ENCODE measurements at regions not wholly inside any gene's neighbourhood (a gene's known extent, or its start where the extent isn't known, plus 50 kb on each side); places are given as distances from the start of the nearest gene placed in this dataset.

DNA sequence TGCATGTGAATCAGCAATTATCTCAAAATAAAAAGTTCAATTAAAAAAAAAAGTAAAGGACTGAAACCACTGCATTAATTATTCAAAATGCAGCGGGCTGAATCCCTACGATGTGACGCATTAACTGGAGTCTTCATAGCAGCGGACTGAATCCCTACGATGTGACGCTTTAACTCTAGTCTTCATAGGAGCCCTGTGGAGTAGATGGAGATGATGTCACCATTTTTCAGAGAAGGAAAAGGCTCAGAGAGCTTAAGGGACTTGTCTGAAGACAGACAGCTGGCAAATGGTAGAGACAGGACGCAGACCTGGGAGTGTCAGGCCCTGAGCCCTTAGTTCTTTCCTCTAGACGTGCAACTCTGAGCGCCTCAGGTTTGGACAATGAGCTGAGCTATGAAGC lies 168.0 kb upstream of the MYL2 start:
- Mint-ChIP-seq H3K4me1 (ENCODE audit: unreplicated experiment) (peaks cover 5% of the 10 kb centered on the region), H3K4me3 (no peak overlapping the region), H3K27ac (no peak overlapping the region), H3K9me3 (no peaks in the 10 kb centered on the region), H3K27me3 (peaks cover 24% of the 10 kb centered on the region), H3K36me3 (no peaks in the 10 kb centered on the region)
- no peak for TF ChIP-seq CTCF (conservative IDR thresholded peaks at IDR 0.05)
- DNase-seq (ENCODE audit: extremely low spot score, unreplicated experiment): no peak

GRCh38 chr12:111086947-111087700 lies 166.7 kb upstream of the MYL2 start:
- no peaks in the 10 kb centered on the region for H3K36me3 Mint-ChIP-seq
- no peak for DNase-seq (ENCODE audit: extremely low spot score, unreplicated experiment)
- H3K4me1 Mint-ChIP-seq (ENCODE audit: unreplicated experiment): peaks cover 9% of the 10 kb centered on the region
- H3K27me3 Mint-ChIP-seq: peaks cover 34% of the 10 kb centered on the region
- H3K4me3 Mint-ChIP-seq: no peak overlapping the region
- TF ChIP-seq CTCF (conservative IDR thresholded peaks at IDR 0.05): no peak
- no peak overlapping the region for H3K27ac Mint-ChIP-seq
- no peaks in the 10 kb centered on the region for H3K9me3 Mint-ChIP-seq

GRCh38 chr12:111085096-111085495 lies 164.7 kb upstream of the MYL2 start:
- peaks cover 34% of the 10 kb centered on the region for H3K27me3 Mint-ChIP-seq
- no peaks in the 10 kb centered on the region for H3K36me3 Mint-ChIP-seq
- TF ChIP-seq CTCF (conservative IDR thresholded peaks at IDR 0.05): no peak

DNA sequence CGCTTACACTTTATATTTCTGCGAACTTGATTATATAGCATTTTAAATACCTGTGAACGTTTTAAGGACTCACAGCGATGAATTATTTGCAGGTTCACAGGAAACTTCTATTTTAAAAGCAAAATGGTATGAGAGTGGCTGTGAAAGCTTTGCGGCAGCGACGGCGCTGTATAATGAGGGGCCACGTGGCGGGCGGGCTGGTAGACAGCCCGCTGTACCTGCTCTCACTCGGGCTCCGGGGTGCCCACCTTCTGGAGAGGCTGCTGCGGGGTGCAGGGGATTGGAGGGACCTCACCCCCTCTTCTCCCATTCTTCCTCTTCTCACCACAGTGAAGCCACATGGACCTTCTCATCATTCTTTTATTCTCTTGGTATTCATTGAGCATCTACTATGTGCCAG lies 164.2 kb upstream of the MYL2 start:
- Mint-ChIP-seq H3K4me3 (no peak overlapping the region), H3K36me3 (no peaks in the 10 kb centered on the region), H3K27ac (no peak overlapping the region), H3K4me1 (ENCODE audit: unreplicated experiment) (peaks cover 9% of the 10 kb centered on the region), H3K27me3 (peaks cover 32% of the 10 kb centered on the region), H3K9me3 (no peaks in the 10 kb centered on the region)
- TF ChIP-seq CTCF (conservative IDR thresholded peaks at IDR 0.05): no peak
- no peak for DNase-seq (ENCODE audit: extremely low spot score, unreplicated experiment)

More at GRCh38 chr12:111085096-111085495, 164.7 kb upstream of the MYL2 start:
- DNase-seq (ENCODE audit: extremely low spot score, unreplicated experiment): no peak
- no peak overlapping the region for H3K4me3 Mint-ChIP-seq
- no peak overlapping the region for H3K27ac Mint-ChIP-seq
- H3K9me3 Mint-ChIP-seq: no peaks in the 10 kb centered on the region
- H3K4me1 Mint-ChIP-seq (ENCODE audit: unreplicated experiment): peaks cover 9% of the 10 kb centered on the region

DNA sequence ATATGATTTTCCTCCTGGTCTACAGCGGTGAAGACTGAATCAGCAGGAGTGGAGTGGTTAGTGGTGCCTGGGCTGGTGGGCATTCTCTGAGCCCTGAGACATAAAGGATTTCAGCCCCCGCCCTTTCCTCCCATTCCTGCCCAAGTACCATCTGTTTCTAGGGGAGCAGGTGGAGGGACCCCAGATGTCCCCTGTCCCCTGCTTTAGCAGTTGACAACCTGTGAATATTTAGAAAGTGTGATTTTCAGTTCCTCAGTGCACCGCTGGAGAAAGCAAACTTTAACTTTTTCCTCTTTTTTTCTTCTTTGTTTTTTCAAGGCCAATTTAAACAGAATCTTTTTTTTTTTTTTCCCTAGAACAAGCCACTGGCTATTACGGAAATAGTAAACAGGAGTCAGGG lies 163.8 kb upstream of the MYL2 start:
- DNase-seq (ENCODE audit: extremely low spot score, unreplicated experiment): no peak
- H3K4me1 Mint-ChIP-seq (ENCODE audit: unreplicated experiment): peaks cover 9% of the 10 kb centered on the region
- H3K4me3 Mint-ChIP-seq: no peak overlapping the region
- H3K36me3 Mint-ChIP-seq: no peaks in the 10 kb centered on the region
- no peak for TF ChIP-seq CTCF (conservative IDR thresholded peaks at IDR 0.05)
- H3K27me3 Mint-ChIP-seq: peaks cover 29% of the 10 kb centered on the region
- no peaks in the 10 kb centered on the region for H3K9me3 Mint-ChIP-seq
- H3K27ac Mint-ChIP-seq: no peak overlapping the region

All from type B pancreatic cell (in vitro differentiated cells).